ENCODE measurements at regions not wholly inside any gene's neighbourhood (a gene's known extent, or its start where the extent isn't known, plus 50 kb on each side); places are given as distances from the start of the nearest gene placed in this dataset.

DNA sequence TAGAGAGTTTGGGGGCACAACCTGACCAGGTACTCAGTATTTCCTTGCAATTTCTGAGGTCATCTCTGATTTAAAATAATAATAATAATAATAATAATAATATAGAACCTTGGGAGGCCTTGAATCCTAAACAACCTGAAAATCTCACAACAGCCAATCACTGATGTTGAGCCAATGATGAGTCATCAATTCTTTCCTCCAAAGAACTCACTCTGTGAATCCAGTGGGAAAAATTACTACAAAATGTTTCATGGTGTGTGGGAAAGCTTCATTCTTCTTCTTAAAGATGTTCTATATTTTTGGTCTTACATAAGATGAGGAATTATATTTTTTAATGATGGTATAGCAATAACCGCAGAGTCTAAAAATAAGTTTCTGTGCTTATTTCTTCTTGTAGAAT, 594.6 kb downstream of the EFNB2 start:
- TF ChIP-seq POLR2AphosphoS5 (IDR thresholded peaks at IDR 0.05; ENCODE audit: borderline replicate concordance, low read depth, low read length): no peak
- no peak for TF ChIP-seq EZH2 (IDR thresholded peaks at IDR 0.05)

All from SK-N-MC (cell line).